ENCODE measurements at regions not wholly inside any gene's neighbourhood (a gene's known extent, or its start where the extent isn't known, plus 50 kb on each side); places are given as distances from the start of the nearest gene placed in this dataset.

GRCh38 chr5:175115831-175116230 is 328.2 kb downstream of the DRD1 start:
- TF ChIP-seq CTCF (IDR thresholded peaks at IDR 0.05) (no peak), POLR2AphosphoS5 (IDR thresholded peaks at IDR 0.05) (no peak), POLR2A (IDR thresholded peaks at IDR 0.05) (no peak), EP300 (IDR thresholded peaks at IDR 0.05) (no peak)
